ENCODE measurements at regions not wholly inside any gene's neighbourhood (a gene's known extent, or its start where the extent isn't known, plus 50 kb on each side); places are given as distances from the start of the nearest gene placed in this dataset.

DNA sequence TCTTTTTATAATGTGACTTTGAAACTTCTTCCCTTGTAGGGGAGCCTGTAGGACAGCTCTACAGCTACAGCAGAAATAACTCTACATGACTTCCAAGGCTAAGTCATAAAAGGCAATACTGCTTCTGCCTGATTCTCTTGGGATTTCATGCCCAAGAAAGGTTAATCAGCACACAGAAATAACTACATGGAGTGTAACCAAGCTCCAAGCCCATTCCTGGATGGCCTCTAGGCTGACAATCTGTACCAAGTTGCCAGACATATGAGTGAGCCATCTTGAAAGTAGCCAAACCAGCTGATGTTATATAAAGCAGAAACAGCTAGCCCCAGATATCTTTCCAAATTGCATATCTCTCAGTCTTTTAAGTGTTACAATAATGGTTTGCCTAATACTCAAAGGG, 75.8 kb upstream of the OSTN start:
- TF ChIP-seq, protein P1, sequence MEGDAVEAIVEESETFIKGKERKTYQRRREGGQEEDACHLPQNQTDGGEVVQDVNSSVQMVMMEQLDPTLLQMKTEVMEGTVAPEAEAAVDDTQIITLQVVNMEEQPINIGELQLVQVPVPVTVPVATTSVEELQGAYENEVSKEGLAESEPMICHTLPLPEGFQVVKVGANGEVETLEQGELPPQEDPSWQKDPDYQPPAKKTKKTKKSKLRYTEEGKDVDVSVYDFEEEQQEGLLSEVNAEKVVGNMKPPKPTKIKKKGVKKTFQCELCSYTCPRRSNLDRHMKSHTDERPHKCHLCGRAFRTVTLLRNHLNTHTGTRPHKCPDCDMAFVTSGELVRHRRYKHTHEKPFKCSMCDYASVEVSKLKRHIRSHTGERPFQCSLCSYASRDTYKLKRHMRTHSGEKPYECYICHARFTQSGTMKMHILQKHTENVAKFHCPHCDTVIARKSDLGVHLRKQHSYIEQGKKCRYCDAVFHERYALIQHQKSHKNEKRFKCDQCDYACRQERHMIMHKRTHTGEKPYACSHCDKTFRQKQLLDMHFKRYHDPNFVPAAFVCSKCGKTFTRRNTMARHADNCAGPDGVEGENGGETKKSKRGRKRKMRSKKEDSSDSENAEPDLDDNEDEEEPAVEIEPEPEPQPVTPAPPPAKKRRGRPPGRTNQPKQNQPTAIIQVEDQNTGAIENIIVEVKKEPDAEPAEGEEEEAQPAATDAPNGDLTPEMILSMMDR (conservative IDR thresholded peaks at IDR 0.05; ENCODE audit: low read depth, low read length) = no peak
- no peak for TF ChIP-seq MXI1 (IDR thresholded peaks at IDR 0.05; ENCODE audit: borderline replicate concordance, low read depth, low read length)
- no peak for TF ChIP-seq POLR2A (IDR thresholded peaks at IDR 0.05; ENCODE audit: low read depth, low read length)
- TF ChIP-seq SMC3 (IDR thresholded peaks at IDR 0.05; ENCODE audit: low read depth, low read length) = no peak
- TF ChIP-seq RAD21 (IDR thresholded peaks at IDR 0.05; ENCODE audit: low read length) = no peak
- TF ChIP-seq RFX5 (IDR thresholded peaks at IDR 0.05; ENCODE audit: low read depth, low read length) = no peak
- TF ChIP-seq, protein P2, sequence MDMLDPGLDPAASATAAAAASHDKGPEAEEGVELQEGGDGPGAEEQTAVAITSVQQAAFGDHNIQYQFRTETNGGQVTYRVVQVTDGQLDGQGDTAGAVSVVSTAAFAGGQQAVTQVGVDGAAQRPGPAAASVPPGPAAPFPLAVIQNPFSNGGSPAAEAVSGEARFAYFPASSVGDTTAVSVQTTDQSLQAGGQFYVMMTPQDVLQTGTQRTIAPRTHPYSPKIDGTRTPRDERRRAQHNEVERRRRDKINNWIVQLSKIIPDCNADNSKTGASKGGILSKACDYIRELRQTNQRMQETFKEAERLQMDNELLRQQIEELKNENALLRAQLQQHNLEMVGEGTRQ (IDR thresholded peaks at IDR 0.05; ENCODE audit: low read depth, low read length) = no peak
- TF ChIP-seq BHLHE40 (IDR thresholded peaks at IDR 0.05; ENCODE audit: low read depth, low read length) = no peak
- no peak for TF ChIP-seq MAZ (IDR thresholded peaks at IDR 0.05; ENCODE audit: borderline replicate concordance, low read depth, low read length)
- no peak for TF ChIP-seq NFE2L2 (IDR thresholded peaks at IDR 0.05; ENCODE audit: low read depth, low read length)
- TF ChIP-seq RCOR1 (IDR thresholded peaks at IDR 0.05; ENCODE audit: insufficient replicate concordance, low read length) = no peak
- no peak for TF ChIP-seq CEBPB (IDR thresholded peaks at IDR 0.05; ENCODE audit: low read depth, low read length)

All from IMR-90 (cell line).